ENCODE measurements at regions not wholly inside any gene's neighbourhood (a gene's known extent, or its start where the extent isn't known, plus 50 kb on each side); places are given as distances from the start of the nearest gene placed in this dataset.

DNA sequence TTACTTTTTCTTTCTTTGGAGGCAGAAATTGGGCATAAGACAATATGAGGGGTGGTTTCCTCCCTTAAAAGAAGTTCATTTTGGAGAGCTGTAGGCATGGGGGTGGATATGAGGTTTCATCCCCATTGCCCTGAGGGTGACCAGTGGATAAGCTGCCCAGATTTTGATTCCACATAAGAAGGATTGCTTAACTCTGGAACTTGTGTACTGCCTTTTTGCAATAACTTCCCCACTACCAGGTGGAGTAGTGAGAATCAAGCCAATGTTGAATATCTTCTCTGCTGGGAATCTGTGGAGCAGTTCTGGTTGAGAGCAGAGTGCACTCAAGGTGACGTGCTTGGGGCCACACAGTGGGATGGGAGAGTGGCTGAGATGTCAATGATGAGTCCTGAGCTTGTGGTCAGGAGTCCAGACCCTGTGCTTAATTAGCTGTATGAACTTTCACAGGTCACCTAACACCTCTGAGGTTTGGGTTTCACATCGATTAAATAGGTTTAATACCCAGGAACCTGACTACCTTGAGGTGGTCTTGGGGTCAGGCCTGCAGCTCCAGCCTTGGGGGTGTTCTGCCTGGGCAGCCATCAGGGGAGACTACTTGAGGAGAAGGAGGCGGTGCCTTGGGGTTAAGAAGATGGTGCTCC, 152.9 kb downstream of the FCRL5 start:
- Histone ChIP-seq H3K27me3 (ENCODE audit: control insufficient read depth, insufficient read depth, low read length) (peaks cover 8% of the 10 kb centered on the region), H3K27ac (ENCODE audit: low read length) (no peak overlapping the region), H3K4me1 (ENCODE audit: control insufficient read depth, insufficient read depth, low read length) (no peaks in the 10 kb centered on the region), H3K36me3 (ENCODE audit: control insufficient read depth, insufficient read depth, low read length) (no peaks in the 10 kb centered on the region), H3K4me3 (ENCODE audit: low read depth in 2 of 2, low read length in 2 of 2) (no peak overlapping the region), H3K9me3 (ENCODE audit: control insufficient read depth, insufficient read depth, low read depth, low read length) (no peaks in the 10 kb centered on the region)
- BruUV-seq (replicated peaks), result no TSS peak
- ChIA-PET POLR2A (no interaction called here), CTCF (no interaction called here)
- TF ChIP-seq, protein P1, sequence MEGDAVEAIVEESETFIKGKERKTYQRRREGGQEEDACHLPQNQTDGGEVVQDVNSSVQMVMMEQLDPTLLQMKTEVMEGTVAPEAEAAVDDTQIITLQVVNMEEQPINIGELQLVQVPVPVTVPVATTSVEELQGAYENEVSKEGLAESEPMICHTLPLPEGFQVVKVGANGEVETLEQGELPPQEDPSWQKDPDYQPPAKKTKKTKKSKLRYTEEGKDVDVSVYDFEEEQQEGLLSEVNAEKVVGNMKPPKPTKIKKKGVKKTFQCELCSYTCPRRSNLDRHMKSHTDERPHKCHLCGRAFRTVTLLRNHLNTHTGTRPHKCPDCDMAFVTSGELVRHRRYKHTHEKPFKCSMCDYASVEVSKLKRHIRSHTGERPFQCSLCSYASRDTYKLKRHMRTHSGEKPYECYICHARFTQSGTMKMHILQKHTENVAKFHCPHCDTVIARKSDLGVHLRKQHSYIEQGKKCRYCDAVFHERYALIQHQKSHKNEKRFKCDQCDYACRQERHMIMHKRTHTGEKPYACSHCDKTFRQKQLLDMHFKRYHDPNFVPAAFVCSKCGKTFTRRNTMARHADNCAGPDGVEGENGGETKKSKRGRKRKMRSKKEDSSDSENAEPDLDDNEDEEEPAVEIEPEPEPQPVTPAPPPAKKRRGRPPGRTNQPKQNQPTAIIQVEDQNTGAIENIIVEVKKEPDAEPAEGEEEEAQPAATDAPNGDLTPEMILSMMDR (IDR thresholded peaks at IDR 0.05), result no peak
- TF ChIP-seq POLR2AphosphoS5 (IDR thresholded peaks at IDR 0.05; ENCODE audit: low read depth, low read length) (no peak), SIN3A (IDR thresholded peaks at IDR 0.05; ENCODE audit: borderline replicate concordance, insufficient read depth, low read depth, low read length) (no peak), TCF7L2 (IDR thresholded peaks at IDR 0.05; ENCODE audit: low read depth, low read length) (no peak)
- TF ChIP-seq, protein P2, sequence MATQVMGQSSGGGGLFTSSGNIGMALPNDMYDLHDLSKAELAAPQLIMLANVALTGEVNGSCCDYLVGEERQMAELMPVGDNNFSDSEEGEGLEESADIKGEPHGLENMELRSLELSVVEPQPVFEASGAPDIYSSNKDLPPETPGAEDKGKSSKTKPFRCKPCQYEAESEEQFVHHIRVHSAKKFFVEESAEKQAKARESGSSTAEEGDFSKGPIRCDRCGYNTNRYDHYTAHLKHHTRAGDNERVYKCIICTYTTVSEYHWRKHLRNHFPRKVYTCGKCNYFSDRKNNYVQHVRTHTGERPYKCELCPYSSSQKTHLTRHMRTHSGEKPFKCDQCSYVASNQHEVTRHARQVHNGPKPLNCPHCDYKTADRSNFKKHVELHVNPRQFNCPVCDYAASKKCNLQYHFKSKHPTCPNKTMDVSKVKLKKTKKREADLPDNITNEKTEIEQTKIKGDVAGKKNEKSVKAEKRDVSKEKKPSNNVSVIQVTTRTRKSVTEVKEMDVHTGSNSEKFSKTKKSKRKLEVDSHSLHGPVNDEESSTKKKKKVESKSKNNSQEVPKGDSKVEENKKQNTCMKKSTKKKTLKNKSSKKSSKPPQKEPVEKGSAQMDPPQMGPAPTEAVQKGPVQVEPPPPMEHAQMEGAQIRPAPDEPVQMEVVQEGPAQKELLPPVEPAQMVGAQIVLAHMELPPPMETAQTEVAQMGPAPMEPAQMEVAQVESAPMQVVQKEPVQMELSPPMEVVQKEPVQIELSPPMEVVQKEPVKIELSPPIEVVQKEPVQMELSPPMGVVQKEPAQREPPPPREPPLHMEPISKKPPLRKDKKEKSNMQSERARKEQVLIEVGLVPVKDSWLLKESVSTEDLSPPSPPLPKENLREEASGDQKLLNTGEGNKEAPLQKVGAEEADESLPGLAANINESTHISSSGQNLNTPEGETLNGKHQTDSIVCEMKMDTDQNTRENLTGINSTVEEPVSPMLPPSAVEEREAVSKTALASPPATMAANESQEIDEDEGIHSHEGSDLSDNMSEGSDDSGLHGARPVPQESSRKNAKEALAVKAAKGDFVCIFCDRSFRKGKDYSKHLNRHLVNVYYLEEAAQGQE (IDR thresholded peaks at IDR 0.05; ENCODE audit: insufficient read depth in 1 of 2, low read depth in 2 of 2, low read length in 1 of 2), result no peak
- ATAC-seq, result no peak
- intact Hi-C loops (cut with micrococcal nuclease; ENCODE audit: unreplicated experiment) (no loop called here), in situ Hi-C loops (cut with HindIII; ENCODE audit: low pct_unique_long_range_greater_than_20kb, low sequenced_read_pairs) (no loop called here)
- DNase-seq (ENCODE audit: low read depth, low spot score), result no peak

DNA sequence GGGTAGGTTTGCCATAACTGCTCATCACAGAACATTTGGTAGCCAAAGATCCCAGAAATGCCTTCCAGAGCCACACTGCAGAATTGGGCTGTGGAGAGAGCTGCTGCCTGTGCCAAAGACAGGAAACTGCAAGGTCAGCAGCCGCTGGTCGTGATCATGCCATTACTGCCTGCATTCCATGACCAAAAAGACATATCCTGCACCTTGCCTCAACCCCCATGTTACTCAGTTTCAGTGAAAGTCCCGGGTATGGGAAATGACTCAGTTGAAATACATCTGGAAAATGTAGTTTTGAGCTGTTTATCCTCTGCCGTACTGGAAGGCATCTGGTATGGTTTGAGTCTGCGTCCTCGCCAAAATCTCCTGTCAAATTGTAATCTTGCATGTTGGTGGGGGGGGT, 161.7 kb downstream of the FCRL5 start:
- POLR2A ChIA-PET, result no interaction called here
- in situ Hi-C loops (cut with HindIII; ENCODE audit: low pct_unique_long_range_greater_than_20kb, low sequenced_read_pairs) (no loop called here), intact Hi-C loops (cut with micrococcal nuclease; ENCODE audit: unreplicated experiment) (no loop called here)
- CTCF ChIA-PET, result no interaction called here
- H3K9me3 ChIP-seq (ENCODE audit: control insufficient read depth, insufficient read depth, low read depth, low read length), result no peaks in the 10 kb centered on the region
- BruUV-seq (replicated peaks), result no TSS peak
- no peaks in the 10 kb centered on the region for H3K4me1 ChIP-seq (ENCODE audit: control insufficient read depth, insufficient read depth, low read length)
- no peaks in the 10 kb centered on the region for H3K36me3 ChIP-seq (ENCODE audit: control insufficient read depth, insufficient read depth, low read length)
- no peak overlapping the region for H3K27ac ChIP-seq (ENCODE audit: low read length)
- H3K4me3 ChIP-seq (ENCODE audit: low read depth in 2 of 2, low read length in 2 of 2), result no peak overlapping the region
- DNase-seq (ENCODE audit: low read depth, low spot score), result no peak
- TF ChIP-seq SIN3A (IDR thresholded peaks at IDR 0.05; ENCODE audit: borderline replicate concordance, insufficient read depth, low read depth, low read length), result no peak
- no peak for TF ChIP-seq TCF7L2 (IDR thresholded peaks at IDR 0.05; ENCODE audit: low read depth, low read length)
- no peak for ATAC-seq
- no peaks in the 10 kb centered on the region; the same call in none of the 2 replicates for H3K27me3 ChIP-seq (ENCODE audit: control insufficient read depth, insufficient read depth, low read length)

DNA sequence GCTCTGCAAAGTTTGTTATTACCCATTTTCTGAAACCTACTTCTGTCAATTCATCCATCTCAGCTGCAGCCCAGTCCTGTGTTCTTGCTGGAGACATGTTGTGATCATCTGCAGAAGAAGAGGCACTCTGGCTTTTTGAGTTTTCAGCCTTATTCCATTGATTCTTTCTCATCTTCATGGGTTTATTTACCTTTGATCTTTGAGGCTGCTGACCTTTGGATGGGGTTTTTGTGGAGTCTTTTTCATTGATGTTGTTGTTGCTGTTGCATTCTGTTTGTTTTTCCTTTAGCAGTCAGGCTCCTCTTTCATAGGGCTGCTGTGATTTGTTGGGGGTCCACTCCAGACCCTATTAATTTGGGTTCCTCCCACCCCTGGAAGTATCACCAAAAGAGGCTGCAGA, 164.3 kb downstream of the FCRL5 start:
- TF ChIP-seq, protein P2 (IDR thresholded peaks at IDR 0.05; ENCODE audit: insufficient read depth in 1 of 2, low read depth in 2 of 2, low read length in 1 of 2), result no peak
- no peak for TF ChIP-seq SIN3A (IDR thresholded peaks at IDR 0.05; ENCODE audit: borderline replicate concordance, insufficient read depth, low read depth, low read length)
- TF ChIP-seq POLR2AphosphoS5 (IDR thresholded peaks at IDR 0.05; ENCODE audit: low read depth, low read length), result no peak
- TF ChIP-seq, protein P1 (IDR thresholded peaks at IDR 0.05), result no peak
- no peak for TF ChIP-seq TCF7L2 (IDR thresholded peaks at IDR 0.05; ENCODE audit: low read depth, low read length)
- Histone ChIP-seq H3K4me1 (ENCODE audit: control insufficient read depth, insufficient read depth, low read length) (no peaks in the 10 kb centered on the region), H3K9me3 (ENCODE audit: control insufficient read depth, insufficient read depth, low read depth, low read length) (no peaks in the 10 kb centered on the region), H3K27ac (ENCODE audit: low read length) (no peak overlapping the region), H3K36me3 (ENCODE audit: control insufficient read depth, insufficient read depth, low read length) (no peaks in the 10 kb centered on the region), H3K27me3 (ENCODE audit: control insufficient read depth, insufficient read depth, low read length) (peaks cover 3% of the 10 kb centered on the region; the same call in 1 of the 2 replicates), H3K4me3 (ENCODE audit: low read depth in 2 of 2, low read length in 2 of 2) (no peak overlapping the region)
- in situ Hi-C loops (cut with HindIII; ENCODE audit: low pct_unique_long_range_greater_than_20kb, low sequenced_read_pairs), result no loop called here
- no peak for DNase-seq (ENCODE audit: low read depth, low spot score)
- intact Hi-C loops (cut with micrococcal nuclease; ENCODE audit: unreplicated experiment), result no loop called here
- ChIA-PET CTCF (no interaction called here), POLR2A (no interaction called here)
- ATAC-seq, result no peak
- BruUV-seq (replicated peaks), result no TSS peak
